ENCODE measurements at regions not wholly inside any gene's neighbourhood (a gene's known extent, or its start where the extent isn't known, plus 50 kb on each side); places are given as distances from the start of the nearest gene placed in this dataset.

- no peak for TF ChIP-seq CTCF (conservative IDR thresholded peaks at IDR 0.05)
- H3K27ac ChIP-seq: no peak overlapping the region
These were observed 517.3 kb downstream of the TMA16 start for GRCh38 chr4:164011791-164012190.

- TF ChIP-seq CTCF (conservative IDR thresholded peaks at IDR 0.05): peak; percentile 58
- H3K27ac ChIP-seq: no peak overlapping the region
These were observed 518.0 kb downstream of the TMA16 start for GRCh38 chr4:164012396-164013027.

- TF ChIP-seq CTCF (conservative IDR thresholded peaks at IDR 0.05): no peak
- H3K27ac ChIP-seq: no peak overlapping the region
These were observed 527.5 kb downstream of the TMA16 start for GRCh38 chr4:164021947-164022346.

- no peak overlapping the region for H3K27ac ChIP-seq
- TF ChIP-seq CTCF (conservative IDR thresholded peaks at IDR 0.05): no peak
These were observed 528.7 kb downstream of the TMA16 start for GRCh38 chr4:164023214-164023613.

- TF ChIP-seq CTCF (conservative IDR thresholded peaks at IDR 0.05): no peak
- H3K27ac ChIP-seq: no peak overlapping the region
These were observed 533.3 kb downstream of the TMA16 start for GRCh38 chr4:164027805-164028204.

GRCh38 chr4:164039482-164039881 lies 545.0 kb downstream of the TMA16 start:
- no peak for TF ChIP-seq CTCF (conservative IDR thresholded peaks at IDR 0.05)

GRCh38 chr4:164056426-164057142 lies 562.1 kb downstream of the TMA16 start:
- H3K27ac ChIP-seq: no peak overlapping the region
- no peak for TF ChIP-seq CTCF (conservative IDR thresholded peaks at IDR 0.05)

More at GRCh38 chr4:164039482-164039881, 545.0 kb downstream of the TMA16 start:
- H3K27ac ChIP-seq: no peak overlapping the region

All from VCaP (cell line).